Activated B cell treated with CpG ODN at 0.5 μM for 24 hours (primary cell): ENCODE measurements at regions not wholly inside any gene's neighbourhood (a gene's known extent, or its start where the extent isn't known, plus 50 kb on each side); places are given as distances from the start of the nearest gene placed in this dataset.

Experiments used
- ATAC-seq: fragments of 200-7000 bp; cut with Tn5 transposase; one replicate; pipeline ENCODE4 v1.10.0; 2021; ENCODE audit warnings: low read depth, mild to moderate bottlenecking, moderate library complexity
- CTCF ChIA-PET: fragments of 350-600 bp; sonication (Branson Sonifier 250); formaldehyde crosslinking; loops from one replicate; lab custom pipeline; 2021; ENCODE audit warnings: antibody characterized with exemption; lab: Charles Lee
- POLR2A ChIA-PET: fragments of 350-600 bp; sonication (Branson Sonifier 250); formaldehyde crosslinking; loops from one replicate; lab custom pipeline; 2021; ENCODE audit warnings: antibody characterized with exemption; lab: Charles Lee
- DNase-seq: peaks from one replicate; pipeline ENCODE4 v3.0.0; 2022
- H3K27ac Mint-ChIP-seq: one replicate; pipeline ENCODE4 v1.8.0; 2020; ENCODE audit warnings: mixed read lengths
- H3K27me3 Mint-ChIP-seq: one replicate; pipeline ENCODE4 v1.8.0; 2021; ENCODE audit warnings: mixed read lengths
- H3K36me3 Mint-ChIP-seq: one replicate; pipeline ENCODE4 v1.8.0; 2021; ENCODE audit warnings: low read depth, mixed read lengths
- H3K4me1 Mint-ChIP-seq: one replicate; pipeline ENCODE4 v1.8.0; 2021; ENCODE audit warnings: mixed read lengths
- H3K4me3 Mint-ChIP-seq: one replicate; pipeline ENCODE4 v1.8.0; 2020; ENCODE audit warnings: mild to moderate bottlenecking, mixed read lengths
- H3K9me3 Mint-ChIP-seq: one replicate; pipeline ENCODE4 v1.8.0; 2020; ENCODE audit warnings: mixed read lengths
- intact Hi-C: fragments of 100-400 bp; cut with micrococcal nuclease; formaldehyde crosslinking; loops from one replicate; pipeline ENCODE4 v1.15.1; 2024
- TF ChIP-seq, protein P1 (sequence below): fragments of 200-600 bp; IDR thresholded peaks from one replicate; pipeline ENCODE4 v1.8.0; 2022; ENCODE audit warnings: antibody characterized with exemption, mild to moderate bottlenecking

DNA sequence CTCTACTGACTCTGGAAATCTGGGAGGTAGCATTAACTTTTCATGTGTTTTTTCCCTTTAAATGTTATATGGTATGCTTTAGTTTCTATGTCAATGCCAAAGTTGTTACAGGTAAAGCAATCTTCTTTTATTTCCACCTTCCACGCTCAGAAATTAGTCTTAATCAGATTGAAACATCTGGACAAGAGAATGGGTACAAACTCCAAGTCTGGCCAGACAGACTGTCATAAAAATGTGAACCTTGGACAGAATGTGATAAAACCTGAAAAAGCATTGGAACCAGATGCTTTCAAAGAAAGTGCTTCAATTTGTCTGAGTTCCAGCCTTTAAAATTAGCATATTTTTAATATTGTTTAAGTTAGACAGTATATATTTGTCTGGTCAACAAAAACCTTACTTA, 110.7 kb upstream of the P2RY1 start:
- Mint-ChIP-seq H3K36me3 (no peaks in the 10 kb centered on the region), H3K27ac (no peak overlapping the region), H3K4me3 (no peak overlapping the region), H3K9me3 (peaks cover 2% of the 10 kb centered on the region), H3K27me3 (peaks cover 5% of the 10 kb centered on the region), H3K4me1 (no peaks in the 10 kb centered on the region)
- ATAC-seq (no peak), DNase-seq (no peak)
- TF ChIP-seq, protein P1, sequence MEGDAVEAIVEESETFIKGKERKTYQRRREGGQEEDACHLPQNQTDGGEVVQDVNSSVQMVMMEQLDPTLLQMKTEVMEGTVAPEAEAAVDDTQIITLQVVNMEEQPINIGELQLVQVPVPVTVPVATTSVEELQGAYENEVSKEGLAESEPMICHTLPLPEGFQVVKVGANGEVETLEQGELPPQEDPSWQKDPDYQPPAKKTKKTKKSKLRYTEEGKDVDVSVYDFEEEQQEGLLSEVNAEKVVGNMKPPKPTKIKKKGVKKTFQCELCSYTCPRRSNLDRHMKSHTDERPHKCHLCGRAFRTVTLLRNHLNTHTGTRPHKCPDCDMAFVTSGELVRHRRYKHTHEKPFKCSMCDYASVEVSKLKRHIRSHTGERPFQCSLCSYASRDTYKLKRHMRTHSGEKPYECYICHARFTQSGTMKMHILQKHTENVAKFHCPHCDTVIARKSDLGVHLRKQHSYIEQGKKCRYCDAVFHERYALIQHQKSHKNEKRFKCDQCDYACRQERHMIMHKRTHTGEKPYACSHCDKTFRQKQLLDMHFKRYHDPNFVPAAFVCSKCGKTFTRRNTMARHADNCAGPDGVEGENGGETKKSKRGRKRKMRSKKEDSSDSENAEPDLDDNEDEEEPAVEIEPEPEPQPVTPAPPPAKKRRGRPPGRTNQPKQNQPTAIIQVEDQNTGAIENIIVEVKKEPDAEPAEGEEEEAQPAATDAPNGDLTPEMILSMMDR: no peak
- intact Hi-C loops: no loop called here
- POLR2A ChIA-PET: no interaction called here
- CTCF ChIA-PET: no interaction called here

DNA sequence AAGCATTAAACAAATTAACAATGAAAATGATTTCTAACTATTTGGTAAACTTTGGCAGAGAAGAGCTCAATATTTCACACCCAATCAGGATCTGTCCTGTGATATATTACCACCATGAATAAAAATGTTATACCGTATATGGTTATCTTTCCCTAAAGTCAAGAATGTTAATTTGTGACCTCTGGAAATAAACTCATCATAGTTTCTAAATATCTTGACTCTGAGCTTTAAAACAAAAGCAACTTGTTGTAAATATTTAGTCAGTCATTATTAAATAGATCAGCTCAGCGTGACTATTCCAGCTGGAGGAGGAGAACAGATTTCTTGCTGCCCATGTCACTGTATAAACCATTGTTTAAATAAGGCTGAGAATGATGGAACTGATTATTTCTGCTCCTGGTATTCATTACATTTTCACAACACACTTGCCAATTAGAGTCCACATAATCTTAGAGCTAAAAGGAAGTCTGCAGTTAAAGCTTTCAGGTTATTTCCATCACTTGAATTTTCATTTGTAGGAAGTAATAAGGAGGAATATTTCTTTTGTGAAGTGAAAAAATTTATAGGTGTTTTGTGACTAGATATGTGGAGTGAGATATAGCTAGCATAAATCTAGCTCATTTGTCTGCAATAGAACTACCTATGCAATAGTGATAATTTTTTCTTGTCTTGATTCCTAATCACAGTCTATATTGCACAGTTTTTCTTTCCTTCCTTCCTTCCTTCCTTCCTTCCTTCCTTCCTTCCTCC, 106.5 kb upstream of the P2RY1 start:
- TF ChIP-seq, protein P1: no peak
- no peaks in the 10 kb centered on the region for H3K27me3 Mint-ChIP-seq
- H3K4me1 Mint-ChIP-seq: no peaks in the 10 kb centered on the region
- H3K9me3 Mint-ChIP-seq: no peaks in the 10 kb centered on the region
- no peak overlapping the region for H3K27ac Mint-ChIP-seq
- DNase-seq (no peak), ATAC-seq (no peak)
- ChIA-PET CTCF (no interaction called here), POLR2A (no interaction called here)
- H3K4me3 Mint-ChIP-seq: no peak overlapping the region
- intact Hi-C loops: no loop called here
- no peaks in the 10 kb centered on the region for H3K36me3 Mint-ChIP-seq

DNA sequence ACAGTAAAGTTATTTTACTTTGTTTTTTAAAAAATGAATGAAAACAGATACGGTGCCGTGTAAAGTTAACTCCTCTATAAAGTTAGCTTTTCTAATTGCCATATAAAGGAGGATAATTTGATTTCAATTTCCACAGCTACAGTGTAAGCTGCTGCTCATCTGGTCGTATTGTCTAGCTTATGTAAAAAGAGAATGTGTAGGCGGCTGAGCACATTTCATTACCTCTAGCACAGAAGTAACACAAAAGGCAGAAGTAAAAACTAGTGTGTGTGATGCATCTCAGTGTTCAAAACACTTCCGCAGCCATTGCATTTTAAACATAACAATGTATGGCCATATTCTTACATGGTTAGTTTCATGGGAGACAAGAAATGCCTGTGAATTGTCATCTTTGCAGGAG, 105.0 kb upstream of the P2RY1 start:
- intact Hi-C loops: no loop called here
- H3K9me3 Mint-ChIP-seq: no peaks in the 10 kb centered on the region
- no peaks in the 10 kb centered on the region for H3K4me1 Mint-ChIP-seq
- no peaks in the 10 kb centered on the region for H3K27me3 Mint-ChIP-seq
- POLR2A ChIA-PET: no interaction called here
- no peak overlapping the region for H3K4me3 Mint-ChIP-seq
- H3K27ac Mint-ChIP-seq: no peak overlapping the region
- ATAC-seq: no peak
- no peak for DNase-seq
- H3K36me3 Mint-ChIP-seq: no peaks in the 10 kb centered on the region
- TF ChIP-seq, protein P1: no peak
- CTCF ChIA-PET: no interaction called here

DNA sequence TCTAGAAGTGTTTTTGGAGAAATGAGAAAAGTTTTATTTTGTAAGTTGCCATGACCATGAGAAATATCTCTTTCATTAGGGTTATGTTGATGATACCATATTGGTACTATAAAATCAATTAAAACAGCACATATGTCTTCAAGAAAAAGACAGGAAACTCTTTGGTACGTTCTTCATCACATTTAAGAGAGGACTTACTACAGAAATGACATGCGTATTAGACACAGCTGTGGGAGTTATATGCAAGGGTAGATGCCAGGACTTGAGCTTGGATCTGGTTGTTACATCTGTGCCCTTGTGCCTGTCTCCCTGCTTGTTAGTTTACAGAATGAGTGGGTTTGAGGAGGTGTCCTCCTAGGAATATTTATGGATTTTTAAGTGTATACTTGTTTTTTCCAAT, 103.4 kb upstream of the P2RY1 start:
- ChIA-PET CTCF (no interaction called here), POLR2A (no interaction called here)
- DNase-seq (no peak), ATAC-seq (no peak)
- TF ChIP-seq, protein P1: no peak
- no peak overlapping the region for H3K4me3 Mint-ChIP-seq
- H3K36me3 Mint-ChIP-seq: no peaks in the 10 kb centered on the region
- H3K27ac Mint-ChIP-seq: no peak overlapping the region
- intact Hi-C loops: no loop called here
- no peaks in the 10 kb centered on the region for H3K4me1 Mint-ChIP-seq
- H3K9me3 Mint-ChIP-seq: no peaks in the 10 kb centered on the region
- H3K27me3 Mint-ChIP-seq: peaks cover 3% of the 10 kb centered on the region

DNA sequence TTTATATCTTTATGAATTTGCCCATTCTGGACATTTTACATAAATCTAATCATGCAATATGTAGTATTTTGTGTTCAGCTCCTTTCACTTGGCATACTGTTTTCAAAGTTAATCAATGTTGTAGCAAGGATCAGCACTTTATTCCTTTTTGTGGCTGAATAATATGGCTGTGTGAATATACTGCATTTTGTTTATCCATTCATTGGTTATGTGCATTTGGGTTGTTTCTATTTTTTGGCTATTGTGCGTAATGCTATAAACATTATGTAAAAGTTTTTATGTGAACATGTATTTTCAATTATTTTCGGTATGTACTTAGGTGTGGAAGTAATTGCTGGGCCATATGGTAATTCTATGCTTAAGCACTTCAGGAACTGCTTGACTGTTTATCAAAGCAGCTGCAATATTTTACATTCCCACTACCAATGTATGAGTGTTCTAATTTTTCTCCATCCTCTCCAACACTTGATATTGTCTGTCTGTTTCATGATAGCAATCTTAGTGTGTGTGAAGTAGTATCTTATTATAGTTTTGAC, 101.3 kb upstream of the P2RY1 start:
- no peaks in the 10 kb centered on the region for H3K4me1 Mint-ChIP-seq
- intact Hi-C loops: no loop called here
- H3K36me3 Mint-ChIP-seq: no peaks in the 10 kb centered on the region
- POLR2A ChIA-PET: no interaction called here
- no peaks in the 10 kb centered on the region for H3K9me3 Mint-ChIP-seq
- no peak overlapping the region for H3K4me3 Mint-ChIP-seq
- peaks cover 3% of the 10 kb centered on the region for H3K27me3 Mint-ChIP-seq
- DNase-seq (no peak), ATAC-seq (no peak)
- TF ChIP-seq, protein P1: no peak
- CTCF ChIA-PET: no interaction called here
- no peak overlapping the region for H3K27ac Mint-ChIP-seq
